ENCODE measurements at regions not wholly inside any gene's neighbourhood (a gene's known extent, or its start where the extent isn't known, plus 50 kb on each side); places are given as distances from the start of the nearest gene placed in this dataset.

DNA sequence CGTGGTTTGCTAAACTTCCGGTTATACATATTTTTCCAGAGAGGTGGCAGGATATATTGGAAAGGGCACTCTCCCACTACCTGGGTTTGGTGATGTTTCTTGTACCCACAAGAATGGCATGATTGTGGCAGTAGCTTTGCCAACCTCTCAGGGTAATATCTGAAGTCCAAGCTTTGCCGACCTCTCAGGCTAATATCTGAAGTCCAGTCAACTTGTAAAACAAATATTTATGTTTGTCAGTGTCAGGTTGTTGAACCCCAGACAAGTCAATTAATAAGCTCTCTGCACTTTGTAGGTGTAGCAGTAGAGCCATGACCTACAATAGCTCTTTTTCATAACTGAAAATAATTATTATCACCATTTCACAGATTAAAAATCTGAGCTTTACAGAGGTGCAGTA is 167.0 kb downstream of the POU4F1 start:
- TF ChIP-seq, protein P1, sequence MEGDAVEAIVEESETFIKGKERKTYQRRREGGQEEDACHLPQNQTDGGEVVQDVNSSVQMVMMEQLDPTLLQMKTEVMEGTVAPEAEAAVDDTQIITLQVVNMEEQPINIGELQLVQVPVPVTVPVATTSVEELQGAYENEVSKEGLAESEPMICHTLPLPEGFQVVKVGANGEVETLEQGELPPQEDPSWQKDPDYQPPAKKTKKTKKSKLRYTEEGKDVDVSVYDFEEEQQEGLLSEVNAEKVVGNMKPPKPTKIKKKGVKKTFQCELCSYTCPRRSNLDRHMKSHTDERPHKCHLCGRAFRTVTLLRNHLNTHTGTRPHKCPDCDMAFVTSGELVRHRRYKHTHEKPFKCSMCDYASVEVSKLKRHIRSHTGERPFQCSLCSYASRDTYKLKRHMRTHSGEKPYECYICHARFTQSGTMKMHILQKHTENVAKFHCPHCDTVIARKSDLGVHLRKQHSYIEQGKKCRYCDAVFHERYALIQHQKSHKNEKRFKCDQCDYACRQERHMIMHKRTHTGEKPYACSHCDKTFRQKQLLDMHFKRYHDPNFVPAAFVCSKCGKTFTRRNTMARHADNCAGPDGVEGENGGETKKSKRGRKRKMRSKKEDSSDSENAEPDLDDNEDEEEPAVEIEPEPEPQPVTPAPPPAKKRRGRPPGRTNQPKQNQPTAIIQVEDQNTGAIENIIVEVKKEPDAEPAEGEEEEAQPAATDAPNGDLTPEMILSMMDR (conservative IDR thresholded peaks at IDR 0.05; ENCODE audit: low read depth, low read length): no peak
- TF ChIP-seq EZH2phosphoT487 (IDR thresholded peaks at IDR 0.05; ENCODE audit: borderline replicate concordance, low read length): no peak
